ENCODE measurements at regions not wholly inside any gene's neighbourhood (a gene's known extent, or its start where the extent isn't known, plus 50 kb on each side); places are given as distances from the start of the nearest gene placed in this dataset.

DNA sequence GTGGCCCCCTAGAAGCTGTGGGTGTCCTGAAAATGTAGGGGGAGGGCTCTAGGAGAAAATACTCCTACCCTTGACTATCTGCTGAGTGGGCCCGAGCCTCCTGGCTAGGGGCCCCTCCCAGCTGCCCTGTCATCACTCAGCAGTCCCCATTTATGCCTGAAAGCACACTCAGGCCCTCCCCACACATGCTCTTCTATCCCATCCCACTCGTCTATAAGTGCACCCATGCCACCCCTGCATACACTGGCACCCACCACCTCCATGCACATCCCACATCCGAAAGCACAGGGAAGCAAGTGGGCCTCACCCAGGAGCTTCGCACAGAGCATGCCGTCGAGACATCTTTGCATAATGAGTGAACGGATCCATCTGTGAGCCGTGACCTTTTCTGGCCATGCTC is 80.4 kb upstream of the POU3F1 start:
- no peak for DNase-seq

DNA sequence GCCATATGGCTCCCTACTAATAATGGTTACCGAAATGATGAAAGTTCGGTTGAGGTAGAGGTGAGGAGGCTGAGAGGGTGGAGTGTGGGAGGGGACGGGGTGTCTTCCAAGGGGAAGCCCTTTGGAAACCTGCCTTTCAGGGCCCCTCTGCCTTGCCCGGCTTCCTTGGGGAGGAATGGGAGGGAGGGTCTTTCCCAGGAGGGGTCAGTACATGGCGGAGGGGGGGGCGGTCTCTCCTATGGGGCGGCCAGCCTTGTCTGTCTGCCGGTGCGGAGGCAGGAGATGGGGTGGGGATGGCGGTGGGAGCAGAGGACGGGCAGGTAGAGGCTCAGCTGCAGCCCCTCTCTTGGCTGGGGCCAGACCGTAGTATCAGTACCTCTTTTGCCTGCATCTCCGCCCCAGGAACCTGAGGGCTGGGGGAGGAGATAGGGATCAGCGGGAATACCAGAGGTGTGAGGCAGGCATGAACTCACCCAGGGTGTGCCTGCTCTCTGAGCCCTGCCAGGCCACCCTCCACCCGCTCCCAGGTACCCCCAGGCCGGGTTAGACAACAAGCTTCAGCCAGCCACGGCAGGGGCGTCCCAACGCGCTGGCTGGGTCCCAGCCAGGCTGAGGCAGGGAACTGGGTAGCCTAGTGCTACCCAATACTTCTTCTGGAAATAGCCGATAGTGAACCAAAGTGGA is 79.4 kb upstream of the POU3F1 start:
- no peak for DNase-seq

DNA sequence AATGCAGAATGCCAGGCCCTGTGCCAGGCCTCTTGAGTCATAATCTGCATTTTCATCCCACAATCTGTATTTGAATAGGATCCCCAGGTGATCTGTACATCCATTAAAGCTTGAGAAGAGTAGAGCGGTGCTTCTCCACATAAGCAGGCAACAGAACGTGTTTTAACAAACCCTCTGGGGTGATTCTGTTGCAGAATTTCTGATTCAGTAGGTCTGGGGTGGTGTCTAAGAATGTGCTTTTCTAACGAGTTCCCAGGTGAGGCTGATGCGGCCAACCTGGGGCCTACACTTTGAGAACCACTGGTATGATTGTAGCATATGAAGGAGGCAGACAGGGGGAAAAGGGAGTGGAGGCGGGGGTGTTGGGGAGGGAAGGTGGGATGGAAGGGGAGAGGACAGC is 78.4 kb upstream of the POU3F1 start:
- no peak for DNase-seq

DNA sequence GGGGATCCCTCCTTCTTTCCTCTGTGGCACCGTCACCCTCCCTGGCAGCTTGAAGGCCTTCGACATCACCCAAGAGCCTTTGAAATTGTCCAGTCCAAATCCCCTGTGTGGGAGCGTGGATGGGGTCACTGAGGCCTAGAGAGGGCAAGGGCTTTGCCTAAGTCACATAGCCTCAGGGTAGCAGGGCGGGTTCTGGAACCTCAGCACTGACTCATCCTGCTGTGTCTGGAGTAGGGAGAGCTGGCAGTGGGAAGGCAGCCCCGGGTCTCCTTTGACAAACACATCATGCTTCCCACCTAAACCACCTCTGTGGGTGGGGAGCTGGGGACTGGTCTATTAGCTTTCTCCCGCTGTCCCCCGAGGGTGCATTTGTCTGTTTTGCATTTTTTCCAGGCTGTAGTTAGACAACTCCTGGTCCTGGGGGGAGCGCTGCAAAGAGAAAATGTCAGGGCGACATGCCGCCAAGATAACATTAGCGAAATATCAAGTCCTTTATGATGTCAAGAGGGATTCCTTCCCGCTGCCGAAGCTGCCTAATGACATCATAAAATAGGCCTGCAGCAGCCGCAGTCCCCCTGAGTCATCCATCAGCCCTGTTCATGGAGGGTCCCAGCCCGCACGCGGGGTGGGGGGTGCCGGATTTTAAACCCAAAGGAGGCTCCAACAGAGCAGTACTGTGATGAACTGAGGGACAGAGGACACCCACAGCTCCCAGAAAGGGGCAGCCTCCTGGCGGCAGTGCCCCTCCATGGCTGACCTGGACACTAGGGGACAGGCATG is 77.0 kb upstream of the POU3F1 start:
- DNase-seq: no peak

DNA sequence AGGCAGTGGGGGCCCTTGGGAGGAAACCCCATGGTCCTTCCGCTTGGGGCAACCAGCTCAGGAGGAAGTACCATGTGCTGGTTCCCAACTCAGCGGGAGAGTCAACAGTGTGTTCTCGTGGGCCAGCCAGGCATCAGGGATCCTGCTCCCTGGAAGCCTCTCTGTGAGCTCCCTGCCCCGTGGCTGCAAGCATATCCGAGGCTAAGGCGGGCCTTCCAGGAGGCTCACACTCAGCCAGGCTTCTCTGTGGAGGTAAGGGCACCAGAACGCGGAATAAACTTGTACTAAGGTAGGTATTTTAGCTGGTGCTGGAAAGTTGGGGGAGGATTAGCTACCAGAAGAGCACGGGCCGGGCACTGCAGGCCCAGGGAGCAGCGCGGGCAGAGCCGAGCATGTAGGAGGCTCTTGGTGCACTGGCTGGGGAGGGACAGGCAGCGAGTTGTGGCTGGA is 74.7 kb upstream of the POU3F1 start:
- DNase-seq: no peak

DNA sequence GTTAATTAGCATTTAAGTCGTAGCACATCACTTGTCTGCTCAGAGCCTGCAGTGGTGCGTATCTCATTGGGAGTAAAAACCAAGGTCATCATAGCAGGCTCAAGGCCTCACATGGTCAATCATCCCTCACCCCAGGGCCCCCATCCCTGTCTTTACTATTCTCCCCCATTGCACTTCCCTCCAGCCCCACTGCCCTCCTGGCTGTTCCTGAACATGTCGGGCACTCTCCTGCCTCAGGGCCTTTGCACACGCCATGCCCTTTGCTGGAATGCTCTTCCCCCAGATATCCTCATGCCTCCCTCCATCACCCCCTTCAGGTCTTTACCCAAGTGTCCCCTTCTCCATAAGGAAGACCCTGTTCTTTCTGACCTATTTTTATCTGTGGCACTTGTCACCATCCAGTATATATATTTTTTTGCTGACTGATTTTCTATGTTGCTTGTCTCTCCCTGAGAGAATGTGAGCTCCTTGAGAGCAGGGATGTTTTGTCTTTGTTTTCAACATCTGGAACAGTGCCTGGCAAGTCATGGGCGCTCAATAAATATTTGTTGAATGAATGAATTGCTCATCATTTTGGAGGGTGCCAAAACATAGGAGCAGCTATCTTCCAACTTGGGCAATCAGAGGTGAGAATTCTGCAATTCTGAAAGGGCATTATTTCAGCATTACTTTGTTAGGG is 74.1 kb upstream of the POU3F1 start:
- DNase-seq: no peak

DNA sequence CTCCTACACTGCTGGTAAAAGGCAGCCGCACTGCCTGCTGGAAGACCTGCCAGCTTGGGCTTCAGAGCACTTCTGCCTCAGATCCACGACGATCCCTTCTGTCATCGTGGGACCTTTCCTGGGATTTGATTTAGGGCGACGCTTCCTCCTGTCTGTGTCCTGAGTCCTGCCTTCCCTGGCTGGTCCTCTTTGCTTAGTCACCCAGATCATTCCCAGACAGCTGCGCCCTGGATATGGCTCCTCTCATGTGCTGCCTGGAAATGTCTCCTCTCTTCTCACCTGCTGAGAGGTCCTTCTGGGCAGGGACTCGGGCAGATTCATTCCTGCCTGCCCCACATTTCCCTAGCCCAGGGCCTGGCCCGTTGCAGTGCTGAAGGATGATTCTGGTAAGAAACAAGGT is 72.4 kb upstream of the POU3F1 start:
- DNase-seq: peak; percentile 67

DNA sequence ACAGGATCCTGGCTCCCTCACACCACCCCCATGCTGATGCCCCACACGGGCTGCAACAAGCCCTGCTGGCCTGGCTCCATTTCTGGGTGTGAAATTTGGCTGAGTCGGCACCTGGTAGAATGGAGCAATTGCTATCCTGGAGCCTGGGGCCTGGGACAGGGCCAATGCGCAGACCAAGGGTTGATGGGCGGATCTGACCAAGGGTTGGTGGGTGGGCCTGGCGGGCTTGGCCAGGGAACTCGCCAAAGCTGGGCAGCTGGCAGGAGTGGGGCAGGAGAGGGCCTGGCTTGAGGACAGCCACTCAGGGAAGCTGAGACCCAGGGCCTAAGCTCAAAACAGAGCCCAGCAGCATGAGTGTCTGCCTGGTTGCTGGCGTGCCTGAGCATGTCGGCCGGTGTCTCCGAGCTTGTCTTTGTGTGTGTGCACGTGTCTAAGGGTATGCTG is 70.9 kb upstream of the POU3F1 start:
- peak; percentile 98 for DNase-seq

DNA sequence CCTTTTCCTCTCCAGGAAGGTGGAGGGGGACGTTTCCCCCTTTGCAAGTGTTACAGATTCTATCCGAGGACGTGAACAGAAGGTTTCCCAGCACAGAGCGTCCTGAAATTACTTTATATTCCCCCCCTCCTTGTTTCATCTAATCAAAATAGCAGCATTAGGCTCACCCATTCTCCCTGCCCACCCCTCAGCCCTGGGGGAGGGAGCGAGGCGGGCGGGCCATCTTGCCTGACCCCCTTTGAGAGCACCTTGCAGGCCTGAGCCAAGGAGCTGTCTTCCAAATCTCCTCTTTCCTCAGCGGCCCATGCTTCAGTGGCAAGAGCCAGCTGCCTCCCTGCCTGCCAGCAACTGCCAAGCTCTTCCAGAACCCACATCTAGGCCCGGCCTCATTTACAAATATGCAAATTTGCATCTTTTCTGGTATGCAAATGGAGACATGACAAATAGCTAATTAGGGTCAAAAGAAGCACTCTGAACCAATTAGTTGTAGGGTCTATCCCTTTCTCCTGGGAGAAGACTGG is 69.1 kb upstream of the POU3F1 start:
- peak; percentile 45 for DNase-seq

DNA sequence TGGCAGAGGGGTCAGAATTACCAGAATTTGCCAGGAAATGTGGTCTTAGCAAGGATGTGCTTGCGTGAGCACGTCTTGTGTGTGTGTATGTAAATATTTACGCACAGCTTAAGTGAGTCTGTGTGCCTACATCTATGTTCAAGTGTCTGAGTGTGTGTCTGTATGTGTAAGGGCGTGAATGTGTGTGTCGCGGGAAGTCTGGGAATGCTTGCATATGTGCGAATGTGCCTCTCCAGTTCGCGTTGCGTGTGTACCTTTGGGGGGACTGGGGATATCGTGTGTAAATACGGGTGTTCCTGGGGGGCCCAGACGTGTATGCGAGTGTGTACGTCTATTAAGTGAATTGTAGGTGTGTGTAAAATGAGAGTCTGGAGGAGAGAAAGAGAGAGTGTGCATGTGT is 68.6 kb upstream of the POU3F1 start:
- no peak for DNase-seq

DNA sequence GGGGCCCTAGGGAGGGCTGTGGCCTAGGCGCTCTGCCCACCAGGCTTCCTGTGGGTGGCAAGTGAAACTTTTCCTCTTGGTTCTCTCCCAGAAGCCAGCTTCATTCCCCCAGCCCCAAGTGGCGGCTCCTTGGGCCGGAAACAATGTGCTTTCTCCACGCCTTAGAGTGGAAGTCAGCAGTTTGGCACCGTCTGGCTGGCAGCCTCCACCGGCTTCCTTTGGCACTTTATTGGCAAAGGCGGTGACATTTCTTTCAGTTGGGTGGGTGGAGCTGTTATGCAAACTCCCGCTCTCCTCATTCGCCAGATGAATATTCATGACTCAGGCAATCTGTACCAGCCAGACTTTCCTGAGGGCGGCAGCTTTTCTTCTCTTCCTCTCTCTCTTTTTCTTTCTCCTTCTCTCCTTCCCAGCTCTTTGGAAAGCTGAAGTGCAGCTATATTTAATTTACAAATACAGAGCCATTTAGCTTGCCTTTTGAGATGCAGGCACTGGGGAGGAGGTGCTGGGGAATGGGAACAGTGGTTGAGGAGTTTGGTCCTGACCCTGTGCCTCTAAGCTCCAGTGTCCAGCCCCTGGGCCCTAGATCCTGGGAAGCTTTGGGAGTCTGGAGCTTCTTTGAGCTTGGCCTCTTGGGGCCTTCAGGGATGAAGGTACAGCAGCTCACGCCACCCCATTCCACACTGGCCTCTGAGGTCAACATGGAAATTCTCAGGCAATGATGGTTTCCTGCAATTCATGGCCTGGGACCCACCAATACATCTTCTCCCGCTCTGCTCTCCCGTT is 67.8 kb upstream of the POU3F1 start:
- DNase-seq: no peak

DNA sequence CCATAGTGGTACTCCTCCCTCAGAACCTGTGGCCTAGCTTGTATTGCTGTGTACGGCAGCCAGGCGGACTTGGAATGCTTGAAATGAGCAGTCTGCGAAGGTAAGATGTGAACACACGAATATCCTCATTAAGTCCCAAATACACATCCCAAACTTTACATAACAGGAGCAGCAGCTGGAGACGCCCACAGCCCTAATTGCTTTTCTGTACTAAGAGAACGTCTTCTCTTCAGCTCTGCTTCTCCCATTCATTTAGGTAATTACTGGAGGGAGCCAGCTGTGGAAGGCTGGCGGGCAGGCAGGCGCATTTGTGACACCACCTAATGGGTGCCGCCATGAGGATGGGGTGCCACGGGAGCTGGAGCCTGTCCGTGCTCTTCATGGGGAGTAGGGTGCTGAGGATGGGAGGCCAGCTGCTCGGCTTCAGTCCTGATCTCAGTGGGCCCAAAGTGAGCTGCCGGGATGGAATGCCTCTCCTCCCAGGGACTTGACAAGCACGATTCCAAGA is 66.6 kb upstream of the POU3F1 start:
- DNase-seq: no peak

DNA sequence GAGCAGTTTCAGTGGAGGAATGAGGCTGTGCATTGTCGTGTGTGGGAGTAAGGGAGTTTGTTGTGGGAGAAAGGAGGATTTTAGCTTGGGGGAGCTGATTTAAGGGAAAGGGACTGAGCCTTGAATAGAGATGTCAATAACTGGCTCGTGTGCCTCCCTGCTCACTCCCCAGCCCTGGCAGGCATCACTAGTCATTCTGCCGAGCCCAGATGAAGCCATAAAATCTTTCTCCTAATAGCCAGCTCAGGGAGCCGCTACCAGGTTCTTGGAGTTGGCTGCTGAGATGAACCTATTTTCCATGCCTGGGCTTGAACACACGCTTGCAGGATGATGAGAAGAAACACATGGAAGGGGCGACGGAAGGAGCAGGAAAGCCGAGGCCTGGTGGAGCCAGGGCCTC is 65.0 kb upstream of the POU3F1 start:
- no peak for DNase-seq

DNA sequence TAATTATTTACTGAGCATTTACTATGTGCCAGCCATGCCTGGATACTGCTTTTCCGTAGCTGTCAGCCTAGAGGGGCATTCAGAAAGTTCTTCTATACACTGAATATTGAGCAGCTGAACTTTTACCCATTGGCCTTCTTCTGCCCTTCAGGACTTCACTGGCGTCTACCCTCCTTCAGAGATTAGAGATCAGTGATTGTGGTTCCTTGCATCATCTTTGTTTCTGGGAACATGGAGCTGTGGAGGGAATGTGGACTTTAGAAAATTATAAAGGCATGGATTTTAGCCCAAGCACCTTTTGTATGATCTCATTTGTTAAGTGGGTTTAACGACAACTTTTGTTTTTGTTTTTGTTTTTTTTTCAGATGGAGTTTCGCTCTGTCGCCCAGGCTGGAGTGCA is 58.7 kb upstream of the POU3F1 start:
- DNase-seq: no peak

DNA sequence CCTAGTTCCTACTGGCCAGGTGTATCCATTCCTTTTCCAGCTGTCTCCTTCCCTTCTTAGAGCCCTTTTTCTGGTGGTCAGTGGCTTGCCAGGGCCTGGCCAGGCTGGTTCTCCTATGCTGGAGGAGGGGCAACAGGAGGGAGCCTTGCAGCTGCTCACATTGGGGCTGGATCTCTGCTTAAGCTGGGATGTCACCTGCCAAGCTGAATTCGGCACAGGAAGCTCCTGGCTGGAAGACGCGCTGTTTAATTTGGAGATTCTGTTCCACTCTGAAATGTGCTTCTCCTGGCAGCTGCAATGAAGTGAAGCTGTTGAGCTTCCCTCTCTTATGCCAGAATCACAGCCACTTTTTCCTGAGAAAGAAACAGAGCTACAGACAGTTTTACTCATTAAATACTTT is 56.0 kb upstream of the POU3F1 start:
- no peak for DNase-seq

DNA sequence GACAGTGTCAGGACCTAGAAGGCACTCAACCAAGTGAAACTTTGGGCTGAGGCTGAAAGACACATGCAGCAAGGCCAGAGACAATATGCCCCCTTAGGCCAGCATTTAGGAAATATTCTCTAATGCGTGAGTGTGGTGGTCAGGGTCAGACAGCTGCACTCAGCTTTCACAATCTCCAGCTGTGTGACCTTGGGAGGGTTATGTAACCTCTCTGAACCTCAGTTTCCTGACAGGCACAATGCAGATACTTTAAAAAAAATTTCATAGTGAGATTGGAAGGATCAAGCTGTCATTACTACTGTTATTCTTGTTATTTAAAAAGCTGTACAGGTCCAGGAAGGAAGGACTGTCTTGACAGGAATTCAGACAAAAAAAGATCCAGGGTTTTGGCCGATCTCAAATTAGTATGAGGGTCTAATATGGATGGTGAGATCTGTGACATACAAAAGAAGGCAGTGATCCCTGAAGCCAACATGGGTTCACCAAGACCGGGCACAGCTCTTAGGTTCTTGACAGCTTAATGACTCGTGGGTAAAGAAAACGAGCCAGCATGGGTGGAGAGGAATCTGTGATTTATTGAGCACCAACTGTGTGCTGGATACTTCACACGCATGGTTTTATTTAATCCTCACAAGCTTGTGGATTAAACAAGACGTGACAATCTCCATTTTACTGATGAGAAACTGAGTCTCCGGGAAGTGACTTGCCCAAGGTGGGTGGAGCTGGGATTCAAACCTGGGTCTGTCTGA is 54.6 kb upstream of the POU3F1 start:
- no peak for DNase-seq

DNA sequence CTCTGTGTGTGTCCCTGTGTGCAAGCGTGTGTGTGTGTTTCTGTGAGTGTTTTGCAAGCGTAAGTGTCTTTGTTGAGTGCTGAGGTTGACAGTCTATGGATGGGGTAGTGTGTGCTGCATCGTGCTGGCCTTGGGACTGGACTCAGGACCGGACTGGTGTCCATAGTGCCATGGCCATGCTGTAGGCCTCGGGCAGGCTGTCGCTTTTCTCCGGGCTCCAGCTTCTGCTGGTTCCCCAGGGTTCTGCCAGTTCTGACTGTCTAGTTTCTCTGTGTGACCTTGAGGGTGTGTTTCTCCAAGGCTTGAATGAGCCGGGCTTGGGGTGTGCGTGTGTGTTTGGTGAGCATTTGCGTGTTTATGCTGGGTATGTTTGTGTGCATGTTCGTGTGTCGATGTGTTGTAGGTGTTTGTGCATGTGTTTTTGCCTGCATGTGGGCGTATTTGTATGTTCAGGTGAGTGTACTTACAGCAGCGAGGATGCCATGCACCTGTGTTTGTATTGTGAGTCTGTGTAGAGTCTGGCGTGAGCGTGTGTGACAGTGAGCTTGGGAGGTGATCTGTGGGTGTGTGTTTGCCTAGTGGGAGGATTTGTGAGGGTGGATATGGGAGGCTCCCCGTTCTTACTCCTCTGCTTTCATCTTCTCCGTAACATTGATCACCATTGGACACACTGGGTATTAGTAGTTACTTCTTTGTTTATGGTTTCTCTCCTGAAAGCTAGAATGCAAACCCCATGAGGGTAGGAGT is 51.7 kb upstream of the POU3F1 start:
- no peak for DNase-seq

DNA sequence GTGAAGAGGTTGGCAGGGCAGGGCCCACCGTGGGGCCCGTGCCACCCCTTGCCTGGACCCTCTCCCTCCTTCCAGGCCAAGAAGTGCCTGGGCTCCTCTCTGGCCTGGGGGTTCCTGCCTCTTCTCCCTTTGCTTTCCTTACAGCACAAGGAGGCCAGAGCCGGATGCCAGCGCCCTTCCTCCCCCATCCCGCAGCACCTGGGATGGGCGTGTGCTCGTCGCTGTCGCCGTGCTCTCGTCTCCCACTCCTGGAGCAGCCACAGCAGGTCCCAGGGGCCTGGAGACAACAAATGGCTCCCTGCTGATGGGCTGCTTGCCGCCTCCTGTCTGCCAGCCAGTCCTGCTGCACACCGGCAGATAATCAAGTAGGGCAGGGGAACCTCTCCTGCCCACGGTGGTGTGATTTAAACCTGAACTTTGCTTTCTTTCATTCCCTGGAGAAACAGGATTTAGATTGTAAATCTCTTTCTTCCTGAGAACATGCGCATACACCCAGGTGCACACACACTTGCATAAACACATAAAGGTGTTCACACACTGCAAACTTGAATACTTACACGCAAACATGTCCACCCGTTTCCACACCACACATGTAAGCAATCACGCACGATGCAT is 50.8 kb upstream of the POU3F1 start:
- DNase-seq: no peak

All from DMS79 treated with DMSO at 0.1 percent for 48 hours (cell line).